PFSK-1 (cell line): ENCODE measurements at regions not wholly inside any gene's neighbourhood (a gene's known extent, or its start where the extent isn't known, plus 50 kb on each side); places are given as distances from the start of the nearest gene placed in this dataset.

ENCODE experiments used
- FOXP2 ChIP-seq: optimal IDR thresholded peaks from 2 replicates; pipeline ENCODE3; 2011; ENCODE audit warnings: borderline replicate concordance, control low read depth, inconsistent platforms; ENCODE audit not compliant: insufficient read depth; ENCODE audit errors: extremely low read length, extremely low read depth
- POLR2AphosphoS5 ChIP-seq: IDR thresholded peaks from 2 replicates; pipeline ENCODE4 v1.6.1; 2012; ENCODE audit warnings: low read depth, mild to moderate bottlenecking, control low read depth, low read length, moderate library complexity
- REST ChIP-seq, 2 experiments: IDR thresholded peaks; 2 replicates each; pipeline versions ENCODE4 v1.6.1 to v1.8.0; 2011 to 2012; ENCODE audit warnings: low read depth in 2 of 2, low read length in 2 of 2, control low read depth in 1 of 2, inconsistent platforms in 1 of 2, mild to moderate bottlenecking in 1 of 2, moderate library complexity in 1 of 2; ENCODE audit not compliant: insufficient read depth in 1 of 2
- SIN3A ChIP-seq: IDR thresholded peaks from 2 replicates; pipeline ENCODE4 v1.6.1; 2012; ENCODE audit warnings: mild to moderate bottlenecking, low read length, moderate library complexity, borderline replicate concordance; ENCODE audit not compliant: insufficient read depth
- TAF1 ChIP-seq: IDR thresholded peaks from 2 replicates; pipeline ENCODE4 v1.6.1; 2012; ENCODE audit warnings: low read length, control low read depth, borderline replicate concordance; ENCODE audit not compliant: insufficient read depth

GRCh38 chr2:145408980-145409379 lies 889.1 kb upstream of the ZEB2 start:
- no peak for TF ChIP-seq REST (IDR thresholded peaks at IDR 0.05; ENCODE audit: insufficient read depth in 1 of 2, low read depth in 2 of 2, low read length in 2 of 2)

GRCh38 chr2:145404690-145405089 lies 884.8 kb upstream of the ZEB2 start:
- TF ChIP-seq REST (IDR thresholded peaks at IDR 0.05; ENCODE audit: insufficient read depth in 1 of 2, low read depth in 2 of 2, low read length in 2 of 2) = no peak
- TF ChIP-seq SIN3A = no peak
- no peak for TF ChIP-seq FOXP2
- no peak for TF ChIP-seq POLR2AphosphoS5
- TF ChIP-seq TAF1 = no peak

- TF ChIP-seq FOXP2 (no peak), TAF1 (no peak), REST (IDR thresholded peaks at IDR 0.05; ENCODE audit: insufficient read depth in 1 of 2, low read depth in 2 of 2, low read length in 2 of 2) (no peak), POLR2AphosphoS5 (no peak), SIN3A (no peak)
Observed at GRCh38 chr2:145402706-145403277, 882.9 kb upstream of the ZEB2 start.

- TF ChIP-seq SIN3A = no peak
- TF ChIP-seq TAF1 = no peak
- TF ChIP-seq POLR2AphosphoS5 = no peak
- TF ChIP-seq REST (IDR thresholded peaks at IDR 0.05; ENCODE audit: insufficient read depth in 1 of 2, low read depth in 2 of 2, low read length in 2 of 2) = no peak
- TF ChIP-seq FOXP2 = no peak
Observed at GRCh38 chr2:145399131-145399530, 879.2 kb upstream of the ZEB2 start.

GRCh38 chr2:145394181-145394580 lies 874.3 kb upstream of the ZEB2 start:
- TF ChIP-seq REST (IDR thresholded peaks at IDR 0.05; ENCODE audit: insufficient read depth in 1 of 2, low read depth in 2 of 2, low read length in 2 of 2) (no peak), SIN3A (no peak), POLR2AphosphoS5 (no peak), TAF1 (no peak), FOXP2 (no peak)
